Neural progenitor cell (in vitro differentiated cells): ENCODE measurements at regions not wholly inside any gene's neighbourhood (a gene's known extent, or its start where the extent isn't known, plus 50 kb on each side); places are given as distances from the start of the nearest gene placed in this dataset.

ENCODE experiments used
- DNase-seq: peaks from one replicate; pipeline ENCODE4 v3.0.0-alpha.2; 2016; ENCODE audit warnings: low spot score
- H2AFZ ChIP-seq: fragments of 200-600 bp; sonication (generic); replicated peaks from 2 replicates; pipeline ENCODE4 v1.6.1; 2016; ENCODE audit warnings: antibody characterized with exemption
- H3F3A ChIP-seq: fragments of 200-600 bp; sonication (generic); 2 replicates; pipeline ENCODE4 v1.6.1; 2016; ENCODE audit warnings: antibody characterized with exemption, low read depth
- H3K27ac ChIP-seq: fragments of 200-600 bp; sonication (generic); 2 replicates; pipeline ENCODE4 v1.5.1; 2016; ENCODE audit warnings: mild to moderate bottlenecking
- H3K27me3 ChIP-seq: fragments of 200-600 bp; sonication (generic); 2 replicates; pipeline ENCODE4 v1.6.1; 2016; ENCODE audit warnings: mild to moderate bottlenecking, moderate library complexity
- H3K36me3 ChIP-seq: fragments of 200-600 bp; sonication (generic); 2 replicates; pipeline ENCODE4 v1.5.1; 2016
- H3K4me1 ChIP-seq: fragments of 200-600 bp; sonication (generic); 2 replicates; pipeline ENCODE4 v1.6.1; 2016; ENCODE audit warnings: mixed run types
- H3K4me2 ChIP-seq: fragments of 200-600 bp; sonication (generic); 2 replicates; pipeline ENCODE4 v1.6.1; 2016
- H3K4me3 ChIP-seq: fragments of 200-600 bp; sonication (generic); 2 replicates; pipeline ENCODE4 v1.5.1; 2016
- H3K79me2 ChIP-seq: fragments of 200-600 bp; sonication (generic); 2 replicates; pipeline ENCODE4 v1.6.1; 2016; ENCODE audit warnings: low read depth
- H3K9ac ChIP-seq: fragments of 200-600 bp; sonication (generic); 2 replicates; pipeline ENCODE4 v1.6.1; 2016
- H3K9me3 ChIP-seq: fragments of 200-600 bp; sonication (generic); 2 replicates; pipeline ENCODE4 v1.5.1; 2016; ENCODE audit warnings: low read depth
- H4K20me1 ChIP-seq: fragments of 200-600 bp; sonication (generic); 2 replicates; pipeline ENCODE4 v1.6.1; 2016; ENCODE audit warnings: low read depth
- H3K27ac Mint-ChIP-seq: 3 replicates; pipeline ENCODE4 v1.8.0; 2021; ENCODE audit warnings: mixed read lengths
- H3K27me3 Mint-ChIP-seq: 2 replicates; pipeline ENCODE4 v1.8.0; 2022; ENCODE audit warnings: low read depth, mild to moderate bottlenecking, inconsistent platforms, moderate library complexity, mixed read lengths; ENCODE audit not compliant: insufficient read depth
- H3K36me3 Mint-ChIP-seq: 3 replicates; pipeline ENCODE4 v1.8.0; 2021; ENCODE audit warnings: mixed read lengths
- H3K4me1 Mint-ChIP-seq: 3 replicates; pipeline ENCODE4 v1.8.0; 2021; ENCODE audit warnings: mixed read lengths
- H3K4me3 Mint-ChIP-seq: 3 replicates; pipeline ENCODE4 v1.8.0; 2021; ENCODE audit warnings: mild to moderate bottlenecking, moderate library complexity, mixed read lengths
- H3K9me3 Mint-ChIP-seq: 3 replicates; pipeline ENCODE4 v1.8.0; 2020; ENCODE audit warnings: mixed read lengths
- EZH2 ChIP-seq: fragments of 200-600 bp; sonication (generic); IDR thresholded peaks from 2 replicates; pipeline ENCODE4 v1.6.1; 2017; ENCODE audit warnings: antibody characterized with exemption, mild to moderate bottlenecking, moderate library complexity
- EZH2phosphoT487 ChIP-seq: fragments of 200-600 bp; sonication (generic); IDR thresholded peaks from 2 replicates; pipeline ENCODE4 v1.6.1; 2017; ENCODE audit warnings: antibody characterized with exemption
- TF ChIP-seq, protein P1 (sequence below): fragments of 200-600 bp; sonication (generic); IDR thresholded peaks from 2 replicates; pipeline ENCODE4 v1.5.1; 2017; ENCODE audit warnings: antibody characterized with exemption, mild to moderate bottlenecking

- H3K27ac Mint-ChIP-seq: no peak overlapping the region
- H3K27me3 Mint-ChIP-seq: no peaks in the 10 kb centered on the region
- H3K79me2 ChIP-seq: no peaks in the 10 kb centered on the region
- H3K36me3 ChIP-seq: no peaks in the 10 kb centered on the region
- no peaks in the 10 kb centered on the region for H3K9me3 ChIP-seq
- no peak overlapping the region for H3K9ac ChIP-seq
- no peak overlapping the region for H3K4me2 ChIP-seq
- H3K9me3 Mint-ChIP-seq: peaks cover 2% of the 10 kb centered on the region
- TF ChIP-seq EZH2 (no peak), EZH2phosphoT487 (no peak)
- TF ChIP-seq, protein P1, sequence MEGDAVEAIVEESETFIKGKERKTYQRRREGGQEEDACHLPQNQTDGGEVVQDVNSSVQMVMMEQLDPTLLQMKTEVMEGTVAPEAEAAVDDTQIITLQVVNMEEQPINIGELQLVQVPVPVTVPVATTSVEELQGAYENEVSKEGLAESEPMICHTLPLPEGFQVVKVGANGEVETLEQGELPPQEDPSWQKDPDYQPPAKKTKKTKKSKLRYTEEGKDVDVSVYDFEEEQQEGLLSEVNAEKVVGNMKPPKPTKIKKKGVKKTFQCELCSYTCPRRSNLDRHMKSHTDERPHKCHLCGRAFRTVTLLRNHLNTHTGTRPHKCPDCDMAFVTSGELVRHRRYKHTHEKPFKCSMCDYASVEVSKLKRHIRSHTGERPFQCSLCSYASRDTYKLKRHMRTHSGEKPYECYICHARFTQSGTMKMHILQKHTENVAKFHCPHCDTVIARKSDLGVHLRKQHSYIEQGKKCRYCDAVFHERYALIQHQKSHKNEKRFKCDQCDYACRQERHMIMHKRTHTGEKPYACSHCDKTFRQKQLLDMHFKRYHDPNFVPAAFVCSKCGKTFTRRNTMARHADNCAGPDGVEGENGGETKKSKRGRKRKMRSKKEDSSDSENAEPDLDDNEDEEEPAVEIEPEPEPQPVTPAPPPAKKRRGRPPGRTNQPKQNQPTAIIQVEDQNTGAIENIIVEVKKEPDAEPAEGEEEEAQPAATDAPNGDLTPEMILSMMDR: no peak
- H3K4me3 ChIP-seq: no peak overlapping the region
- H3K27ac ChIP-seq: no peak overlapping the region
- H2AFZ ChIP-seq: no peak overlapping the region
- no peaks in the 10 kb centered on the region for H3K4me1 ChIP-seq
- no peak overlapping the region for H3K4me3 Mint-ChIP-seq
- H3F3A ChIP-seq: no peaks in the 10 kb centered on the region
- H3K36me3 Mint-ChIP-seq: no peaks in the 10 kb centered on the region
- H3K27me3 ChIP-seq: no peaks in the 10 kb centered on the region
- H3K4me1 Mint-ChIP-seq: peaks cover 3% of the 10 kb centered on the region
- DNase-seq: no peak
- H4K20me1 ChIP-seq: no peaks in the 10 kb centered on the region
Observed at GRCh38 chr18:77658751-77659448, 409.3 kb downstream of the GALR1 start.

GRCh38 chr18:77666613-77667012, 417.0 kb downstream of the GALR1 start:
- H3K36me3 ChIP-seq: no peaks in the 10 kb centered on the region
- no peak for DNase-seq
- no peak overlapping the region for H3K9ac ChIP-seq
- no peak overlapping the region for H3K4me3 ChIP-seq
- no peaks in the 10 kb centered on the region for H3K27me3 ChIP-seq
- H3K27me3 Mint-ChIP-seq: peaks cover 4% of the 10 kb centered on the region
- H2AFZ ChIP-seq: no peak overlapping the region
- H3K36me3 Mint-ChIP-seq: no peaks in the 10 kb centered on the region
- H3F3A ChIP-seq: no peaks in the 10 kb centered on the region
- no peaks in the 10 kb centered on the region for H3K9me3 ChIP-seq
- H4K20me1 ChIP-seq: no peaks in the 10 kb centered on the region
- no peak for TF ChIP-seq EZH2phosphoT487
- TF ChIP-seq, protein P1: no peak
- TF ChIP-seq EZH2: no peak
- H3K4me1 Mint-ChIP-seq: peaks cover 7% of the 10 kb centered on the region
- no peak overlapping the region for H3K4me2 ChIP-seq
- H3K79me2 ChIP-seq: no peaks in the 10 kb centered on the region
- no peak overlapping the region for H3K27ac Mint-ChIP-seq
- no peak overlapping the region for H3K4me3 Mint-ChIP-seq
- H3K27ac ChIP-seq: no peak overlapping the region
- peaks cover 3% of the 10 kb centered on the region for H3K4me1 ChIP-seq
- H3K9me3 Mint-ChIP-seq: peaks cover 2% of the 10 kb centered on the region

GRCh38 chr18:77668219-77668618, 418.6 kb downstream of the GALR1 start:
- H3K27me3 Mint-ChIP-seq: peaks cover 4% of the 10 kb centered on the region
- H3K4me2 ChIP-seq: no peak overlapping the region

More at GRCh38 chr18:77668219-77668618, 418.6 kb downstream of the GALR1 start:
- no peak overlapping the region for H3K9ac ChIP-seq
- no peak for DNase-seq
- peaks cover 14% of the 10 kb centered on the region for H3K4me1 Mint-ChIP-seq
- no peaks in the 10 kb centered on the region for H3K79me2 ChIP-seq
- no peaks in the 10 kb centered on the region for H3K9me3 ChIP-seq
- no peaks in the 10 kb centered on the region for H3K36me3 Mint-ChIP-seq
- H3K4me1 ChIP-seq: peaks cover 10% of the 10 kb centered on the region
- H3K4me3 Mint-ChIP-seq: no peak overlapping the region
- no peak overlapping the region for H2AFZ ChIP-seq
- peaks cover 2% of the 10 kb centered on the region for H3K9me3 Mint-ChIP-seq
- TF ChIP-seq EZH2phosphoT487: no peak
- TF ChIP-seq, protein P1: no peak
- TF ChIP-seq EZH2: no peak
- no peaks in the 10 kb centered on the region for H3K36me3 ChIP-seq
- no peaks in the 10 kb centered on the region for H3K27me3 ChIP-seq
- no peak overlapping the region for H3K27ac ChIP-seq
- H3K27ac Mint-ChIP-seq: no peak overlapping the region
- no peaks in the 10 kb centered on the region for H3F3A ChIP-seq
- no peak overlapping the region for H3K4me3 ChIP-seq
- H4K20me1 ChIP-seq: no peaks in the 10 kb centered on the region
